Liver (tissue), 8 donors: ENCODE measurements at regions not wholly inside any gene's neighbourhood (a gene's known extent, or its start where the extent isn't known, plus 50 kb on each side); places are given as distances from the start of the nearest gene placed in this dataset.

ENCODE experiments used
- DNase-seq: peaks from one replicate; pipeline ENCODE4 v3.0.0-alpha.2; 2017; ENCODE audit warnings: low spot score
- H3K27ac ChIP-seq, 2 donors: one replicate each; pipeline ENCODE4 v1.7.0; 2013; ENCODE audit warnings: inconsistent platforms in 2 of 2, low read length in 2 of 2, control low read depth in 1 of 2, low read depth in 1 of 2, mild to moderate bottlenecking in 1 of 2
- H3K27me3 ChIP-seq, 4 donors: one replicate each; pipeline versions ENCODE4 v1.6.1 to v1.7.0; 2013; ENCODE audit warnings: low read length in 3 of 4, inconsistent platforms in 1 of 4, mild to moderate bottlenecking in 1 of 4, moderate library complexity in 1 of 4; ENCODE audit not compliant: control insufficient read depth in 4 of 4, insufficient read depth in 4 of 4
- H3K36me3 ChIP-seq, 4 donors: one replicate each; pipeline versions ENCODE4 v1.6.1 to v1.7.0; 2013; ENCODE audit warnings: low read length in 3 of 4, mild to moderate bottlenecking in 3 of 4, low read depth in 1 of 4, moderate library complexity in 1 of 4; ENCODE audit not compliant: control insufficient read depth in 4 of 4, insufficient read depth in 3 of 4
- H3K4me1 ChIP-seq, 4 donors: one replicate each; pipeline versions ENCODE4 v1.6.1 to v1.7.0; 2013; ENCODE audit warnings: low read length in 3 of 4, mild to moderate bottlenecking in 3 of 4, moderate library complexity in 1 of 4; ENCODE audit not compliant: control insufficient read depth in 4 of 4, insufficient read depth in 4 of 4
- H3K4me3 ChIP-seq, 3 donors: one replicate each; pipeline versions ENCODE4 v1.6.1 to v1.7.0; 2013; ENCODE audit warnings: low read length in 3 of 3, control low read depth in 1 of 3, low read depth in 1 of 3, mild to moderate bottlenecking in 1 of 3
- H3K9ac ChIP-seq, 2 donors: one replicate each; pipeline ENCODE4 v1.7.0; 2013; ENCODE audit warnings: low read length in 2 of 2, mild to moderate bottlenecking in 2 of 2, moderate library complexity in 2 of 2, control low read depth in 1 of 2, low read depth in 1 of 2
- H3K9me3 ChIP-seq, 4 donors: one replicate each; pipeline versions ENCODE4 v1.6.1 to v1.7.0; 2013; ENCODE audit warnings: low read length in 3 of 4; ENCODE audit not compliant: control insufficient read depth in 4 of 4
- FOXA1 ChIP-seq: IDR thresholded peaks from 2 replicates; pipeline ENCODE4 v1.6.1; 2016; ENCODE audit warnings: antibody characterized with exemption
- FOXA2 ChIP-seq: IDR thresholded peaks from 2 replicates; pipeline ENCODE4 v1.6.1; 2016; ENCODE audit warnings: antibody characterized with exemption
- GABPA ChIP-seq, 2 donors: IDR thresholded peaks in 1 of 2; conservative IDR thresholded peaks in 1 of 2; 2 replicates each; pipeline ENCODE4 v1.6.1; 2016; ENCODE audit warnings: antibody characterized with exemption in 2 of 2, mild to moderate bottlenecking in 1 of 2, moderate library complexity in 1 of 2
- HNF4A ChIP-seq, 2 donors: conservative IDR thresholded peaks; 2 replicates each; pipeline ENCODE4 v1.6.1; 2016; ENCODE audit warnings: antibody characterized with exemption in 2 of 2, mild to moderate bottlenecking in 2 of 2
- HNF4G ChIP-seq: IDR thresholded peaks from 2 replicates; pipeline ENCODE4 v1.6.1; 2016; ENCODE audit warnings: antibody characterized with exemption
- JUND ChIP-seq, 2 donors: IDR thresholded peaks; 2 replicates each; pipeline ENCODE4 v1.6.1; 2016; ENCODE audit warnings: antibody characterized with exemption in 2 of 2
- MAX ChIP-seq: IDR thresholded peaks from 2 replicates; pipeline ENCODE4 v1.6.1; 2016; ENCODE audit warnings: antibody characterized with exemption
- NR2F2 ChIP-seq: IDR thresholded peaks from 2 replicates; pipeline ENCODE4 v1.6.1; 2016; ENCODE audit warnings: antibody characterized with exemption
- RAD21 ChIP-seq, 2 donors: IDR thresholded peaks; 2 replicates each; pipeline ENCODE4 v1.6.1; 2016; ENCODE audit warnings: antibody characterized with exemption in 2 of 2, mild to moderate bottlenecking in 2 of 2
- REST ChIP-seq: IDR thresholded peaks from 2 replicates; pipeline ENCODE4 v1.6.1; 2016; ENCODE audit warnings: antibody characterized with exemption, mild to moderate bottlenecking
- SP1 ChIP-seq: IDR thresholded peaks from 2 replicates; pipeline ENCODE4 v1.6.1; 2018; ENCODE audit warnings: antibody characterized with exemption, mild to moderate bottlenecking
- TAF1 ChIP-seq: conservative IDR thresholded peaks from 2 replicates; pipeline ENCODE4 v1.6.1; 2016; ENCODE audit warnings: antibody characterized with exemption, mild to moderate bottlenecking
- YY1 ChIP-seq: IDR thresholded peaks from 2 replicates; pipeline ENCODE4 v1.6.1; 2016; ENCODE audit warnings: antibody characterized with exemption, mild to moderate bottlenecking
- ZBTB33 ChIP-seq: IDR thresholded peaks from 2 replicates; pipeline ENCODE4 v1.6.1; 2016; ENCODE audit warnings: antibody characterized with exemption
- WGBS: extraction: QIAGEN DNeasy Blood & Tissue Kit; methylation state at CpG from one replicate; pipeline ENCODE4 v1.1.7; 2013; 5-methylcytosine and 5-hydroxymethylcytosine counted together
- TF ChIP-seq, protein P1 (sequence below): IDR thresholded peaks from 2 replicates; pipeline ENCODE4 v1.6.1; 2016; ENCODE audit warnings: antibody characterized with exemption
- TF ChIP-seq, protein P2 (sequence below): fragments of 150-350 bp; IDR thresholded peaks from 2 replicates; pipeline ENCODE4 v1.5.1; 2017; ENCODE audit warnings: improper control_type of control experiment, low read depth, low read length; ENCODE audit not compliant: missing input control
- donor health status: healthy.
- donor health status: healthy.
- donor health status: healthy.
- donor health status: healthy.
- donor health status: healthy.

GRCh38 chr6:98639089-98639635, 195.2 kb upstream of the POU3F2 start:
- WGBS = 84% methylated on average over 5 of the region's 5 CpGs
- H3K27ac ChIP-seq = no peak overlapping the region
- TF ChIP-seq FOXA1 (no peak), SP1 (no peak), GABPA (IDR thresholded peaks at IDR 0.05 in 1 of 2, conservative IDR thresholded peaks at IDR 0.05 in 1 of 2) (no peak), HNF4A (conservative IDR thresholded peaks at IDR 0.05) (no peak), MAX (no peak), ZBTB33 (no peak), NR2F2 (no peak), REST (no peak), RAD21 (IDR thresholded peaks at IDR 0.05) (no peak), FOXA2 (no peak), HNF4G (no peak), TAF1 (no peak), YY1 (no peak)
- TF ChIP-seq, protein P1, sequence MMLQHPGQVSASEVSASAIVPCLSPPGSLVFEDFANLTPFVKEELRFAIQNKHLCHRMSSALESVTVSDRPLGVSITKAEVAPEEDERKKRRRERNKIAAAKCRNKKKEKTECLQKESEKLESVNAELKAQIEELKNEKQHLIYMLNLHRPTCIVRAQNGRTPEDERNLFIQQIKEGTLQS = no peak
- TF ChIP-seq, protein P2, sequence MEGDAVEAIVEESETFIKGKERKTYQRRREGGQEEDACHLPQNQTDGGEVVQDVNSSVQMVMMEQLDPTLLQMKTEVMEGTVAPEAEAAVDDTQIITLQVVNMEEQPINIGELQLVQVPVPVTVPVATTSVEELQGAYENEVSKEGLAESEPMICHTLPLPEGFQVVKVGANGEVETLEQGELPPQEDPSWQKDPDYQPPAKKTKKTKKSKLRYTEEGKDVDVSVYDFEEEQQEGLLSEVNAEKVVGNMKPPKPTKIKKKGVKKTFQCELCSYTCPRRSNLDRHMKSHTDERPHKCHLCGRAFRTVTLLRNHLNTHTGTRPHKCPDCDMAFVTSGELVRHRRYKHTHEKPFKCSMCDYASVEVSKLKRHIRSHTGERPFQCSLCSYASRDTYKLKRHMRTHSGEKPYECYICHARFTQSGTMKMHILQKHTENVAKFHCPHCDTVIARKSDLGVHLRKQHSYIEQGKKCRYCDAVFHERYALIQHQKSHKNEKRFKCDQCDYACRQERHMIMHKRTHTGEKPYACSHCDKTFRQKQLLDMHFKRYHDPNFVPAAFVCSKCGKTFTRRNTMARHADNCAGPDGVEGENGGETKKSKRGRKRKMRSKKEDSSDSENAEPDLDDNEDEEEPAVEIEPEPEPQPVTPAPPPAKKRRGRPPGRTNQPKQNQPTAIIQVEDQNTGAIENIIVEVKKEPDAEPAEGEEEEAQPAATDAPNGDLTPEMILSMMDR = no peak
- no peak overlapping the region for H3K9ac ChIP-seq
- H3K36me3 ChIP-seq = peaks cover 0 to 2% (median 0%) of the 10 kb centered on the region in 4 donors
- no peaks in the 10 kb centered on the region for H3K4me1 ChIP-seq
- no peak for DNase-seq
- no peak overlapping the region for H3K4me3 ChIP-seq
- H3K9me3 ChIP-seq = no peaks in the 10 kb centered on the region
- no peaks in the 10 kb centered on the region for H3K27me3 ChIP-seq

GRCh38 chr6:98640366-98640765, 194.0 kb upstream of the POU3F2 start:
- WGBS = 87% methylated on average over 5 of the region's 5 CpGs
- H3K9me3 ChIP-seq = no peaks in the 10 kb centered on the region
- H3K36me3 ChIP-seq = peaks cover 0 to 2% (median 0%) of the 10 kb centered on the region in 4 donors
- H3K9ac ChIP-seq = no peak overlapping the region
- H3K27ac ChIP-seq = no peak overlapping the region
- H3K27me3 ChIP-seq = peaks cover 0 to 3% (median 0%) of the 10 kb centered on the region in 4 donors
- no peak overlapping the region for H3K4me3 ChIP-seq
- DNase-seq = no peak
- no peaks in the 10 kb centered on the region for H3K4me1 ChIP-seq
- TF ChIP-seq ZBTB33 (no peak), REST (no peak), JUND (IDR thresholded peaks at IDR 0.05) (no peak), RAD21 (IDR thresholded peaks at IDR 0.05) (no peak), FOXA1 (no peak), SP1 (no peak)
- TF ChIP-seq, protein P2 = no peak
